ENCODE measurements at regions not wholly inside any gene's neighbourhood (a gene's known extent, or its start where the extent isn't known, plus 50 kb on each side); places are given as distances from the start of the nearest gene placed in this dataset.

- no peaks in the 10 kb centered on the region for H3K9me3 ChIP-seq
- no peak overlapping the region for H3K27ac ChIP-seq
- intact Hi-C loops (cut with DNase I; ENCODE audit: low total_unique reads) = no loop called here
- DNase-seq = no peak
- no peaks in the 10 kb centered on the region for H3K27me3 ChIP-seq (replicated peaks in 1 of 7)
- no peaks in the 10 kb centered on the region for H3K4me1 ChIP-seq
- H3K36me3 ChIP-seq = no peaks in the 10 kb centered on the region
- TF ChIP-seq POLR2AphosphoS5 (IDR thresholded peaks at IDR 0.05) (no peak), POLR2A (IDR thresholded peaks at IDR 0.05) (no peak), CTCF (IDR thresholded peaks at IDR 0.05 in 8 of 11, conservative IDR thresholded peaks at IDR 0.05 in 3 of 11) (no peak)
- H3K4me3 ChIP-seq = no peak overlapping the region
Measured at GRCh38 chr5:167908606-167909005, 382.8 kb upstream of the WWC1 start.

GRCh38 chr5:167912941-167913665 is 378.3 kb upstream of the WWC1 start:
- Histone ChIP-seq H3K4me1 (no peaks in the 10 kb centered on the region), H3K27ac (no peak overlapping the region), H3K4me3 (no peak overlapping the region), H3K9me3 (peaks cover 0 to 5% (median 0%) of the 10 kb centered on the region in 8 donors), H3K27me3 (replicated peaks in 1 of 7) (no peaks in the 10 kb centered on the region), H3K36me3 (no peaks in the 10 kb centered on the region)
- intact Hi-C loops (cut with DNase I; ENCODE audit: low total_unique reads) = no loop called here
- 58 to 79% (median 72%) methylated on average over 6 of the region's 6 CpGs for WGBS, 5 donors
- TF ChIP-seq CTCF (IDR thresholded peaks at IDR 0.05 in 8 of 11, conservative IDR thresholded peaks at IDR 0.05 in 3 of 11) = no peak
- no peak for DNase-seq

- Histone ChIP-seq H3K27ac (no peak overlapping the region), H3K4me1 (no peaks in the 10 kb centered on the region), H3K27me3 (replicated peaks in 1 of 7) (no peaks in the 10 kb centered on the region), H3K4me3 (no peak overlapping the region), H3K9me3 (peaks cover 0 to 5% (median 0%) of the 10 kb centered on the region in 8 donors), H3K36me3 (no peaks in the 10 kb centered on the region)
- intact Hi-C loops (cut with DNase I; ENCODE audit: low total_unique reads) = no loop called here
- no peak for DNase-seq
- 72 to 85% (median 78%) methylated on average over 4 of the region's 4 CpGs for WGBS, 5 donors
- no peak for TF ChIP-seq POLR2AphosphoS5 (IDR thresholded peaks at IDR 0.05)
- no peak for TF ChIP-seq POLR2A (IDR thresholded peaks at IDR 0.05)
- no peak for TF ChIP-seq CTCF (IDR thresholded peaks at IDR 0.05 in 8 of 11, conservative IDR thresholded peaks at IDR 0.05 in 3 of 11)
Measured at GRCh38 chr5:167915237-167915636, 376.2 kb upstream of the WWC1 start.

GRCh38 chr5:167916261-167916691 is 375.2 kb upstream of the WWC1 start:
- Histone ChIP-seq H3K27me3 (replicated peaks in 1 of 7) (no peaks in the 10 kb centered on the region), H3K4me3 (no peak overlapping the region), H3K9me3 (peaks cover 0 to 5% (median 0%) of the 10 kb centered on the region in 8 donors), H3K4me1 (no peaks in the 10 kb centered on the region), H3K36me3 (no peaks in the 10 kb centered on the region), H3K27ac (no peak overlapping the region)
- 66 to 81% (median 69%) methylated on average over 8 of the region's 8 CpGs for WGBS, 5 donors
- intact Hi-C loops (cut with DNase I; ENCODE audit: low total_unique reads) = no loop called here
- TF ChIP-seq POLR2A (IDR thresholded peaks at IDR 0.05) (no peak), CTCF (IDR thresholded peaks at IDR 0.05 in 8 of 11, conservative IDR thresholded peaks at IDR 0.05 in 3 of 11) (no peak), POLR2AphosphoS5 (IDR thresholded peaks at IDR 0.05) (no peak)
- no peak for DNase-seq
